Raji (cell line): ENCODE measurements at regions not wholly inside any gene's neighbourhood (a gene's known extent, or its start where the extent isn't known, plus 50 kb on each side); places are given as distances from the start of the nearest gene placed in this dataset.

Experiments used
- POLR2A ChIP-seq: IDR thresholded peaks from 2 replicates; pipeline ENCODE4 v1.6.1; 2011; ENCODE audit warnings: low read depth, low read length, control low read depth; ENCODE audit not compliant: insufficient read depth

GRCh38 chr22:48331691-48332220 lies 1495.9 kb downstream of the BRD1 start:
- TF ChIP-seq POLR2A, result no peak

GRCh38 chr22:48331266-48331665 lies 1496.4 kb downstream of the BRD1 start:
- TF ChIP-seq POLR2A, result no peak

GRCh38 chr22:48327721-48328120 lies 1500.0 kb downstream of the BRD1 start:
- TF ChIP-seq POLR2A, result no peak

- TF ChIP-seq POLR2A, result no peak
Measured at GRCh38 chr22:48323746-48324145, 1503.9 kb downstream of the BRD1 start.

- no peak for TF ChIP-seq POLR2A
Measured at GRCh38 chr22:48322907-48323306, 1504.8 kb downstream of the BRD1 start.

- TF ChIP-seq POLR2A, result no peak
Measured at GRCh38 chr22:48321986-48322545, 1505.6 kb downstream of the BRD1 start.

GRCh38 chr22:48320683-48321451 lies 1506.8 kb downstream of the BRD1 start:
- TF ChIP-seq POLR2A, result no peak

GRCh38 chr22:48320048-48320682 lies 1507.5 kb downstream of the BRD1 start:
- TF ChIP-seq POLR2A, result no peak

- TF ChIP-seq POLR2A, result no peak
Measured at GRCh38 chr22:48319321-48320047, 1508.2 kb downstream of the BRD1 start.

- no peak for TF ChIP-seq POLR2A
Measured at GRCh38 chr22:48318575-48319320, 1508.9 kb downstream of the BRD1 start.

- no peak for TF ChIP-seq POLR2A
Measured at GRCh38 chr22:48318173-48318572, 1509.5 kb downstream of the BRD1 start.

GRCh38 chr22:48316257-48317250 lies 1511.1 kb downstream of the BRD1 start:
- TF ChIP-seq POLR2A, result no peak

- no peak for TF ChIP-seq POLR2A
Measured at GRCh38 chr22:48315439-48316256, 1512.0 kb downstream of the BRD1 start.
